ENCODE measurements at regions not wholly inside any gene's neighbourhood (a gene's known extent, or its start where the extent isn't known, plus 50 kb on each side); places are given as distances from the start of the nearest gene placed in this dataset.

GRCh38 chr3:98670020-98670419 lies 76.6 kb upstream of the CPOX start:
- Histone ChIP-seq H3K9me1 (ENCODE audit: insufficient read depth, low read length) (no peaks in the 10 kb centered on the region), H2BK15ac (ENCODE audit: low read depth, low read length) (no peak overlapping the region), H3K14ac (replicated peaks; ENCODE audit: low read depth, low read length) (no peak overlapping the region), H3K23ac (ENCODE audit: low read depth, low read length) (no peak overlapping the region), H3K4ac (ENCODE audit: low read depth, low read length) (no peak overlapping the region), H2BK120ac (ENCODE audit: low read depth, low read length) (no peak overlapping the region), H2AK5ac (ENCODE audit: low read depth, low read length) (no peak overlapping the region), H2BK5ac (ENCODE audit: low read depth, low read length, poor library complexity, severe bottlenecking) (no peak overlapping the region), H2BK20ac (ENCODE audit: low read depth, low read length) (no peak overlapping the region), H4K5ac (ENCODE audit: low read depth, low read length) (no peak overlapping the region), H3K9me3 (ENCODE audit: control insufficient read depth, insufficient read depth, low read length) (0 out of 2 replicates have a peak, but pooled peaks cover 2% of the 10 kb centered on the region), H3K4me1 (ENCODE audit: control insufficient read depth, insufficient read depth, low read length) (no peaks in the 10 kb centered on the region), H2AK9ac (replicated peaks; ENCODE audit: low read depth, low read length, poor library complexity) (no peak overlapping the region), H3K79me1 (ENCODE audit: low read depth in 1 of 2, low read length in 2 of 2) (no peaks in the 10 kb centered on the region), H4K8ac (ENCODE audit: low read depth in 2 of 2, low read length in 2 of 2) (no peak overlapping the region), H3K9ac (ENCODE audit: low read depth, low read length) (no peak overlapping the region), H3K18ac (ENCODE audit: low read depth, low read length) (no peak overlapping the region), H3K56ac (ENCODE audit: extremely low read depth, insufficient read depth, low read length) (no peak overlapping the region), H3K36me3 (ENCODE audit: control insufficient read depth, insufficient read depth, low read length) (no peaks in the 10 kb centered on the region), H4K20me1 (ENCODE audit: insufficient read depth, low read length) (no peaks in the 10 kb centered on the region), H4K91ac (ENCODE audit: insufficient read depth, low read depth, low read length) (no peak overlapping the region), H3K27me3 (ENCODE audit: control insufficient read depth, insufficient read depth, low read length) (peaks cover 5% of the 10 kb centered on the region), H3K4me2 (ENCODE audit: low read depth, low read length) (no peak overlapping the region), H3K27ac (ENCODE audit: insufficient read depth, low read length) (no peak overlapping the region), H2AFZ (replicated peaks; ENCODE audit: low read length, poor library complexity) (no peak overlapping the region), H3K4me3 (ENCODE audit: insufficient read depth, low read depth, low read length) (no peak overlapping the region)
- POLR2A ChIA-PET (ENCODE audit: unreplicated experiment) = no interaction called here
- intact Hi-C loops (cut with micrococcal nuclease) = no loop called here
- in situ Hi-C loops (cut with MboI; ENCODE audit: low sequenced_read_pairs) = no loop called here
- dilution Hi-C loops (cut with HindIII; ENCODE audit: low sequenced_read_pairs, unreplicated experiment) = no loop called here
- WGBS, 2 experiments (ENCODE audit: extremely low coverage in 2 of 2, insufficient read length in 1 of 2) = 45% methylated on average over 2 of the region's 4 CpGs; no CpG with 5 or more reads in 1 of the 2 experiments
- no peak for ATAC-seq (ENCODE audit: low read depth)
- no TSS peak for BruUV-seq (replicated peaks)
- no peak for DNase-seq
- TF ChIP-seq RAD21 (IDR thresholded peaks at IDR 0.05; ENCODE audit: low read length) (no peak), RCOR1 (IDR thresholded peaks at IDR 0.05; ENCODE audit: insufficient replicate concordance, low read length) (no peak), POLR2A (IDR thresholded peaks at IDR 0.05; ENCODE audit: low read depth, low read length) (no peak), BHLHE40 (IDR thresholded peaks at IDR 0.05; ENCODE audit: low read depth, low read length) (no peak), MXI1 (IDR thresholded peaks at IDR 0.05; ENCODE audit: borderline replicate concordance, low read depth, low read length) (no peak), CTCF (conservative IDR thresholded peaks at IDR 0.05; ENCODE audit: low read depth, low read length) (no peak), NFE2L2 (IDR thresholded peaks at IDR 0.05; ENCODE audit: low read depth, low read length) (no peak), MAFK (IDR thresholded peaks at IDR 0.05; ENCODE audit: low read depth, low read length) (no peak), RFX5 (IDR thresholded peaks at IDR 0.05; ENCODE audit: low read depth, low read length) (no peak)
- TF ChIP-seq, protein P1, sequence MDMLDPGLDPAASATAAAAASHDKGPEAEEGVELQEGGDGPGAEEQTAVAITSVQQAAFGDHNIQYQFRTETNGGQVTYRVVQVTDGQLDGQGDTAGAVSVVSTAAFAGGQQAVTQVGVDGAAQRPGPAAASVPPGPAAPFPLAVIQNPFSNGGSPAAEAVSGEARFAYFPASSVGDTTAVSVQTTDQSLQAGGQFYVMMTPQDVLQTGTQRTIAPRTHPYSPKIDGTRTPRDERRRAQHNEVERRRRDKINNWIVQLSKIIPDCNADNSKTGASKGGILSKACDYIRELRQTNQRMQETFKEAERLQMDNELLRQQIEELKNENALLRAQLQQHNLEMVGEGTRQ (IDR thresholded peaks at IDR 0.05; ENCODE audit: low read depth, low read length) = no peak
- TF ChIP-seq, protein P2, sequence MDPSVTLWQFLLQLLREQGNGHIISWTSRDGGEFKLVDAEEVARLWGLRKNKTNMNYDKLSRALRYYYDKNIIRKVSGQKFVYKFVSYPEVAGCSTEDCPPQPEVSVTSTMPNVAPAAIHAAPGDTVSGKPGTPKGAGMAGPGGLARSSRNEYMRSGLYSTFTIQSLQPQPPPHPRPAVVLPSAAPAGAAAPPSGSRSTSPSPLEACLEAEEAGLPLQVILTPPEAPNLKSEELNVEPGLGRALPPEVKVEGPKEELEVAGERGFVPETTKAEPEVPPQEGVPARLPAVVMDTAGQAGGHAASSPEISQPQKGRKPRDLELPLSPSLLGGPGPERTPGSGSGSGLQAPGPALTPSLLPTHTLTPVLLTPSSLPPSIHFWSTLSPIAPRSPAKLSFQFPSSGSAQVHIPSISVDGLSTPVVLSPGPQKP (IDR thresholded peaks at IDR 0.05; ENCODE audit: borderline replicate concordance, low read depth, low read length) = no peak
- CTCF ChIA-PET = no interaction called here
